WERI-Rb-1 (cell line): ENCODE measurements at regions not wholly inside any gene's neighbourhood (a gene's known extent, or its start where the extent isn't known, plus 50 kb on each side); places are given as distances from the start of the nearest gene placed in this dataset.
"Not testable (repeated sequence)": the region's sequence is repeated elsewhere in the genome, so short reads cannot be mapped to it uniquely, and the experiment has no call there.

Experiments
- DNase-seq: peaks from one replicate; pipeline ENCODE4 v3.0.0-alpha.2; 2020
- H3K27ac ChIP-seq: fragments of 250-450 bp; sonication (Bioruptor Pico); 2 replicates; pipeline ENCODE4 v1.5.1; 2020; ENCODE audit warnings: mild to moderate bottlenecking, moderate library complexity
- H3K27me3 ChIP-seq: fragments of 250-450 bp; sonication (Bioruptor Pico); 2 replicates; pipeline ENCODE4 v1.5.1; 2021; ENCODE audit warnings: mild to moderate bottlenecking, low read depth, moderate library complexity; ENCODE audit not compliant: insufficient read depth, severe bottlenecking
- H3K36me3 ChIP-seq: fragments of 250-450 bp; sonication (Bioruptor Pico); 2 replicates; pipeline ENCODE4 v1.5.1; 2020; ENCODE audit warnings: mild to moderate bottlenecking, moderate library complexity
- H3K4me3 ChIP-seq: 2 replicates; pipeline ENCODE4 v1.5.1; 2011; ENCODE audit warnings: low read depth, mild to moderate bottlenecking, control low read depth, low read length
- H3K9me3 ChIP-seq: fragments of 250-450 bp; sonication (Bioruptor Pico); 2 replicates; pipeline ENCODE4 v1.5.1; 2021; ENCODE audit warnings: mild to moderate bottlenecking, moderate library complexity; ENCODE audit not compliant: severe bottlenecking
- CTCF ChIP-seq: IDR thresholded peaks from 2 replicates; pipeline ENCODE4 v1.5.1; 2011; ENCODE audit warnings: low read depth, mild to moderate bottlenecking, control low read depth, inconsistent platforms, low read length

- no peak overlapping the region for H3K4me3 ChIP-seq
- peak; percentile 42 for DNase-seq
- H3K27me3 ChIP-seq = no peaks in the 10 kb centered on the region
- H3K27ac ChIP-seq = no peak overlapping the region
- TF ChIP-seq CTCF = no peak
- H3K36me3 ChIP-seq = no peaks in the 10 kb centered on the region
- no peaks in the 10 kb centered on the region for H3K9me3 ChIP-seq
Observed at GRCh38 chr9:104374711-104375110, 129.4 kb upstream of the OR13F1 start.

- H3K9me3 ChIP-seq = no peaks in the 10 kb centered on the region
- no peak for TF ChIP-seq CTCF
- no peak overlapping the region for H3K4me3 ChIP-seq
Observed at GRCh38 chr9:104386013-104386412, 118.0 kb upstream of the OR13F1 start.

GRCh38 chr9:104386425-104387069 is 117.5 kb upstream of the OR13F1 start:
- no peak for DNase-seq
- no peaks in the 10 kb centered on the region for H3K27me3 ChIP-seq
- TF ChIP-seq CTCF = peak; percentile 67
- H3K36me3 ChIP-seq = no peaks in the 10 kb centered on the region
- H3K27ac ChIP-seq = no peak overlapping the region
- H3K4me3 ChIP-seq = no peak overlapping the region
- H3K9me3 ChIP-seq = no peaks in the 10 kb centered on the region

More at GRCh38 chr9:104386013-104386412, 118.0 kb upstream of the OR13F1 start:
- H3K36me3 ChIP-seq = no peaks in the 10 kb centered on the region
- DNase-seq = no peak
- H3K27ac ChIP-seq = no peak overlapping the region
- no peaks in the 10 kb centered on the region for H3K27me3 ChIP-seq

GRCh38 chr9:104388071-104388470 is 116.0 kb upstream of the OR13F1 start:
- no peak overlapping the region for H3K4me3 ChIP-seq
- no peak for TF ChIP-seq CTCF
- H3K36me3 ChIP-seq = no peaks in the 10 kb centered on the region
- H3K9me3 ChIP-seq = no peaks in the 10 kb centered on the region
- H3K27ac ChIP-seq = no peak overlapping the region
- no peak for DNase-seq
- no peaks in the 10 kb centered on the region for H3K27me3 ChIP-seq

- H3K27me3 ChIP-seq = no peaks in the 10 kb centered on the region
- H3K27ac ChIP-seq = no peak overlapping the region
- H3K4me3 ChIP-seq = no peak overlapping the region
- no peaks in the 10 kb centered on the region for H3K9me3 ChIP-seq
- TF ChIP-seq CTCF = no peak
- no peak for DNase-seq
- no peaks in the 10 kb centered on the region for H3K36me3 ChIP-seq
Observed at GRCh38 chr9:104389341-104389740, 114.7 kb upstream of the OR13F1 start.

GRCh38 chr9:104394901-104395300 is 109.2 kb upstream of the OR13F1 start:
- H3K27me3 ChIP-seq, H3K36me3 ChIP-seq, H3K9me3 ChIP-seq, H3K4me3 ChIP-seq, DNase-seq, H3K27ac ChIP-seq: not testable (repeated sequence)
